Endodermal cell (in vitro differentiated cells): ENCODE measurements at regions not wholly inside any gene's neighbourhood (a gene's known extent, or its start where the extent isn't known, plus 50 kb on each side); places are given as distances from the start of the nearest gene placed in this dataset.

Source experiments
- DNase-seq: peaks from one replicate; pipeline ENCODE4 v3.0.0-alpha.2; 2017
- H3K27ac ChIP-seq: 2 replicates; pipeline ENCODE4 v1.5.1; 2013; ENCODE audit warnings: mild to moderate bottlenecking, low read depth, low read length, moderate library complexity
- H3K27me3 ChIP-seq: 2 replicates; pipeline ENCODE4 v1.6.1; 2013; ENCODE audit warnings: mild to moderate bottlenecking, low read length, moderate library complexity; ENCODE audit not compliant: insufficient read depth, control insufficient read depth, poor library complexity, severe bottlenecking
- H3K36me3 ChIP-seq: 2 replicates; pipeline ENCODE4 v1.7.0; 2013; ENCODE audit warnings: mild to moderate bottlenecking, low read length, moderate library complexity; ENCODE audit not compliant: control insufficient read depth, insufficient read depth
- H3K4me1 ChIP-seq: one replicate; pipeline ENCODE4 v1.7.0; 2013; ENCODE audit warnings: low read length; ENCODE audit not compliant: control insufficient read depth, insufficient read depth
- H3K4me3 ChIP-seq: 2 replicates; pipeline ENCODE4 v1.5.1; 2013; ENCODE audit warnings: mild to moderate bottlenecking, low read length, moderate library complexity
- H3K9ac ChIP-seq: 2 replicates; pipeline ENCODE4 v1.6.1; 2013; ENCODE audit warnings: mild to moderate bottlenecking, low read length, moderate library complexity; ENCODE audit not compliant: poor library complexity, severe bottlenecking; ENCODE audit errors: extremely low read depth
- H3K9me3 ChIP-seq: 2 replicates; pipeline ENCODE4 v1.6.1; 2013; ENCODE audit warnings: mild to moderate bottlenecking, low read length, moderate library complexity; ENCODE audit not compliant: control insufficient read depth
- H3K27ac Mint-ChIP-seq: 2 replicates; pipeline ENCODE4 v1.8.0; 2020; ENCODE audit warnings: mixed read lengths
- H3K27me3 Mint-ChIP-seq: 2 replicates; pipeline ENCODE4 v1.8.0; 2021; ENCODE audit warnings: mild to moderate bottlenecking, mixed read lengths; ENCODE audit not compliant: insufficient read depth
- H3K36me3 Mint-ChIP-seq: 2 replicates; pipeline ENCODE4 v1.8.0; 2020; ENCODE audit warnings: low read depth, mixed read lengths
- H3K4me1 Mint-ChIP-seq: 2 replicates; pipeline ENCODE4 v1.8.0; 2020; ENCODE audit warnings: mixed read lengths
- H3K4me3 Mint-ChIP-seq: 2 replicates; pipeline ENCODE4 v1.8.0; 2020; ENCODE audit warnings: mild to moderate bottlenecking, moderate library complexity, mixed read lengths
- H3K9me3 Mint-ChIP-seq: 2 replicates; pipeline ENCODE4 v1.8.0; 2020; ENCODE audit warnings: mild to moderate bottlenecking, mixed read lengths
- WGBS, 2 experiments: methylation state at CpG; one replicate each; pipeline versions ENCODE4 v1.1.5 to v1.1.7; 2013; ENCODE audit warnings: missing lambda C conversion rate in 2 of 2, mixed read lengths in 1 of 2; ENCODE audit not compliant: insufficient coverage in 1 of 2, insufficient read length in 1 of 2; 5-methylcytosine and 5-hydroxymethylcytosine counted together
- TF ChIP-seq, protein P1 (sequence below): fragments of 200-600 bp; sonication (generic); conservative IDR thresholded peaks from 2 replicates; pipeline ENCODE4 v1.5.0; 2021; ENCODE audit warnings: antibody characterized with exemption, mild to moderate bottlenecking

DNA sequence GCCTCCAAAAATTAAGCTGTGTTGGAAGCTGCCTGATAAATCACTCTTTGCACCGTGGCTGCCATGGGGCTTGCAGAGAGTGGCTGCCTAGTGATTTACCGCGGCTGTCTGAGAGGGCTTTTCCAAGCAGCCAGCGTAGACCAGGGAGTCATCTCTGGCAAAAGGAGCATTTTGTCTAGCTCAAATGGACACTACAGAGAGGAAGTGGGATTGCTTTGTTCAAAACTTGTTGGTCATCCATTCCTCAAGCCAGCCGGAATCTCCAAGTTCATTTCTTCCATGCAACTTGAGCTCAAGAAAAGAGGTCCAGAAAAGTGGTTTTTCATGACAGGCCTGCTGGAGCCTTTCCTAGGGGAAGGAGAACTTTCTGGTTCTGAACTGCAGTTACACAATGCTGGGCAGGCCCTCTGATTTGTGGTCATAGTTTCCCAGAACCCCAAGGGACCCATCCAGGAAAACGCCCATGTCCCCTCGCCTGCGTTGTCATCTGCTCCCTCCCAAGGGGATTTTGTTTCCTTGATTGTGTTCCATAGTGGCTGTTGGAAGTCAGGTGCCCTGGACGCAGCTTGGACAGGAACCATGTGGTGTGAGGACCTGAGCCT, 108.1 kb downstream of the TRIB2 start:
- 90 to 93% methylated on average over 5 to 9 of the region's 9 CpGs for WGBS, 2 experiments
- no peaks in the 10 kb centered on the region for H3K36me3 Mint-ChIP-seq
- TF ChIP-seq, protein P1, sequence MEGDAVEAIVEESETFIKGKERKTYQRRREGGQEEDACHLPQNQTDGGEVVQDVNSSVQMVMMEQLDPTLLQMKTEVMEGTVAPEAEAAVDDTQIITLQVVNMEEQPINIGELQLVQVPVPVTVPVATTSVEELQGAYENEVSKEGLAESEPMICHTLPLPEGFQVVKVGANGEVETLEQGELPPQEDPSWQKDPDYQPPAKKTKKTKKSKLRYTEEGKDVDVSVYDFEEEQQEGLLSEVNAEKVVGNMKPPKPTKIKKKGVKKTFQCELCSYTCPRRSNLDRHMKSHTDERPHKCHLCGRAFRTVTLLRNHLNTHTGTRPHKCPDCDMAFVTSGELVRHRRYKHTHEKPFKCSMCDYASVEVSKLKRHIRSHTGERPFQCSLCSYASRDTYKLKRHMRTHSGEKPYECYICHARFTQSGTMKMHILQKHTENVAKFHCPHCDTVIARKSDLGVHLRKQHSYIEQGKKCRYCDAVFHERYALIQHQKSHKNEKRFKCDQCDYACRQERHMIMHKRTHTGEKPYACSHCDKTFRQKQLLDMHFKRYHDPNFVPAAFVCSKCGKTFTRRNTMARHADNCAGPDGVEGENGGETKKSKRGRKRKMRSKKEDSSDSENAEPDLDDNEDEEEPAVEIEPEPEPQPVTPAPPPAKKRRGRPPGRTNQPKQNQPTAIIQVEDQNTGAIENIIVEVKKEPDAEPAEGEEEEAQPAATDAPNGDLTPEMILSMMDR, result no peak
- no peak overlapping the region for H3K27ac Mint-ChIP-seq
- Histone ChIP-seq H3K36me3 (no peaks in the 10 kb centered on the region), H3K27ac (no peak overlapping the region), H3K9me3 (no peaks in the 10 kb centered on the region), H3K4me1 (no peaks in the 10 kb centered on the region), H3K4me3 (no peak overlapping the region), H3K27me3 (no peaks in the 10 kb centered on the region), H3K9ac (no peak overlapping the region)
- H3K4me1 Mint-ChIP-seq, result no peaks in the 10 kb centered on the region
- DNase-seq, result no peak
- H3K27me3 Mint-ChIP-seq, result peaks cover 2% of the 10 kb centered on the region
- no peaks in the 10 kb centered on the region for H3K9me3 Mint-ChIP-seq
- no peak overlapping the region for H3K4me3 Mint-ChIP-seq

DNA sequence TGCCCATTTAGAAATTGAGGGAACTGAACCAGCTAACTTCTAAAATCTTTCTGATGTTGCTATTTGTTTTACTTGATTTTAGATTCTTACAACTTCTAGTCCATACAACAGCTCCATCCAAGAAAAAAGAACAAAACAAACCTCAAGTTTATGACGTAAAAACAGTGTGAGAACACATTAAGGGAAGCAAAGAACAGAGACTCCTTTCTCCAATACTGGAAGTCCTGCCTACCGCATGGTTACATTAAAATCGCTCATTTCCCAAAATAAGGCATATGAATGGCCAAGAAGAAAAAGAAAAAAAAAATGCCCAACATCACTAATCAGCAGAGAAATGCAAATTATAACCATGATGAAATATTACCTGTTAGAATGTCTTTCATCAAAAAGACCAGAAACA, 110.0 kb downstream of the TRIB2 start:
- Histone ChIP-seq H3K4me1 (no peaks in the 10 kb centered on the region), H3K36me3 (no peaks in the 10 kb centered on the region), H3K27me3 (no peaks in the 10 kb centered on the region), H3K9me3 (no peaks in the 10 kb centered on the region), H3K4me3 (no peak overlapping the region), H3K9ac (no peak overlapping the region), H3K27ac (no peak overlapping the region)
- no peaks in the 10 kb centered on the region for H3K36me3 Mint-ChIP-seq
- peaks cover 2% of the 10 kb centered on the region for H3K27me3 Mint-ChIP-seq
- DNase-seq, result no peak
- H3K9me3 Mint-ChIP-seq, result no peaks in the 10 kb centered on the region
- WGBS, 2 experiments, result 95% methylated on average over 3 of the region's 3 CpGs; no CpG with 5 or more reads in 1 of the 2 experiments
- no peaks in the 10 kb centered on the region for H3K4me1 Mint-ChIP-seq
- no peak overlapping the region for H3K4me3 Mint-ChIP-seq
- TF ChIP-seq, protein P1, result no peak
- H3K27ac Mint-ChIP-seq, result no peak overlapping the region

DNA sequence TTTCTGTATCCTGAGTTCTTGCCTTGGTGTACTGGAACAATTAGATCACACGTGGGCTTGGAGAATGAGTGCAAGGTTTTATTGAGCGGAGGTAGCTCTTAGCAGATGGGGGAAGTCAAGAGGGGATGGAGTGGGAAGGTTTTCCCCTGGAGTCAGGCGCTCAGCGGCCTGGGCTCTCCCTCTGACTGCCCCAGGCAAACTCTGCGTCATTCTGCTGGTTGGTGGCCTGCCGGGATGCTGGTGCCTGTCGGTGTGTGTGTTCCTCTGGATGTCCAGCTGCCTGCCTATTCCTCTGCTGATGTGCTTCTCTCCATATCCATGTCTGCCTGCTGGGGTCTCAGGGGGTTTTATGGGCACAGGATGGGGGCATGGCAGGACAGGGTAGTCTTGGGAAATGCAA, 111.0 kb downstream of the TRIB2 start:
- DNase-seq, result no peak
- H3K27me3 ChIP-seq, result no peaks in the 10 kb centered on the region
- H3K4me1 Mint-ChIP-seq, result no peaks in the 10 kb centered on the region
- no peak overlapping the region for H3K4me3 ChIP-seq
- no peak overlapping the region for H3K27ac Mint-ChIP-seq
- no peak overlapping the region for H3K4me3 Mint-ChIP-seq
- no peak overlapping the region for H3K9ac ChIP-seq
- 91 to 97% methylated on average over 5 to 7 of the region's 7 CpGs for WGBS, 2 experiments
- TF ChIP-seq, protein P1, result no peak
- no peak overlapping the region for H3K27ac ChIP-seq
- H3K9me3 Mint-ChIP-seq, result no peaks in the 10 kb centered on the region
- H3K9me3 ChIP-seq, result no peaks in the 10 kb centered on the region
- H3K27me3 Mint-ChIP-seq, result peaks cover 2% of the 10 kb centered on the region
- no peaks in the 10 kb centered on the region for H3K36me3 ChIP-seq
- no peaks in the 10 kb centered on the region for H3K4me1 ChIP-seq
- no peaks in the 10 kb centered on the region for H3K36me3 Mint-ChIP-seq
